DMS 273 treated with DMSO at 0.1 percent for 48 hours (cell line): ENCODE measurements at regions not wholly inside any gene's neighbourhood (a gene's known extent, or its start where the extent isn't known, plus 50 kb on each side); places are given as distances from the start of the nearest gene placed in this dataset.
"Not testable (repeated sequence)": the region's sequence is repeated elsewhere in the genome, so short reads cannot be mapped to it uniquely, and the experiment has no call there.

ENCODE experiments used
- DNase-seq: peaks from one replicate; lab custom pipeline; 2025; lab: John Stamatoyannopoulos, UW

DNA sequence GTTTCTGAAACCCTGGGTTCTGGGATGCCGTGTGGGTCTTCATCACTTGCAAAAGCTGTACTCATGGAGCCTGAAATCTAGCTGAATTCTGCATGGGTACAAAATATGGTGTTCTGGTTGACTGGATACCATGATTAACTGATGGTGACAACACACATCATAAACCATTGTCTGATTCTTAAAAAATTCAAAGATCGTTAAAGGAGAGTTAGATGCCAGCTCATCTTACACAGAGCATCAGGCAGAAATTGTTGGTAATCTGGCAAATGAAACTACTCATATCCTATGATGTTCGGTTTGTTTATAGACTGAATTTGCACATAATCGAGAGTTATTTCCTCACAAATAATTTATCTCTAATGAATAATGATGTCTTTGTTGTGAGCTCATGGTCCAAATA is 218.1 kb upstream of the PKN2 start:
- no peak for DNase-seq

DNA sequence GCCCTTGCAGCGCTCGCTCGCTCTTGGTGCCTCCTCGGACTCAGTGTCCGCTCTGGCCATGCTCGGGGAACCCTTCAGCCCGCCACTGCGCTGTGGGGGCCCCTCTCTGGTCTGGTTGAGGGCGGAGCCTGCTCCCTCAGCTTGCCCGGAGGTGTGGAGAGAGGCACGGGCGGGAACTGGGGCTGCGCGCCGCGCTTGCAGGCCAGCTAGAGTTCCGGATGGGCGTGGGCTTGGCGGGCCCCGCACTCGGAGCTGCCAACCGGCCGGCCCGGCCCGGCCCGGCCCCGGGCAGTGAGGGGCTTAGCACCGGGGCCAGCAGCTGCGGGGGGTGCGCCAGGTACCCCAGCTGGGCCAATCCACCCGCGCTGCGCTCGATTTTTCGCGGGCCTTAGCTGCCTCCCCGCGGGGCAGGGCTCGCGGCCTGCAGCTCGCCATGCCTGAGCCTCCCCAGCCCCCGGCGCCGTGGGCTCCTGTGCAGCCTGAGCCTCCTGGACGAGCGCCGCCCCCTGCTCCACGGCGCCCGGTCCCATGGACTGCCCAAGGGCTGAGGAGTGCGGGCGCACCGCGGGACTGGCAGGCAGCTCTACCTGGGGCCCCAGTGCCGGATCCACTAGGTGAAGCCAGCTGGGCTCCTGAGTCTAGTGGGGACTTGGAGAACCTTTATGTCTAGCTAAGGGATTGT is 217.0 kb upstream of the PKN2 start:
- DNase-seq: no peak

DNA sequence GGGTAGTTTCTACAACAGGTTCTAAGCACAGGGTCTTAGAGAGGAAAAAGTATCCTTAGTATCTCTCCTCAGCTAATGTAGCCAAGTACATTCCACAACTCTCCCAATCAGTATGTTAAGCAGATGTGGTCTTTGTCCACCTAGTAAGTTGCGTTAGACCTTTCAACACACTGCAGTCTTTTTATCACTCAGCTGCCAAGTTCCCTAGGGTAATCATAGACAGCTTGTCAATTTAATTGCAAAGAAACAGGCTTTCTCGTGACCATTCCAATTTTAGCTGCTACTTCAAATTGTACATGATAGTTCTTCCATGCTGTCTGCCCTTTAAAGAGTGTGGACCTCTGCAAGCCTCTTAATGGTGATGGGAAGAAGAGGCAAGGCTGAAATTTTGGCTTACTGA is 211.8 kb upstream of the PKN2 start:
- no peak for DNase-seq

DNA sequence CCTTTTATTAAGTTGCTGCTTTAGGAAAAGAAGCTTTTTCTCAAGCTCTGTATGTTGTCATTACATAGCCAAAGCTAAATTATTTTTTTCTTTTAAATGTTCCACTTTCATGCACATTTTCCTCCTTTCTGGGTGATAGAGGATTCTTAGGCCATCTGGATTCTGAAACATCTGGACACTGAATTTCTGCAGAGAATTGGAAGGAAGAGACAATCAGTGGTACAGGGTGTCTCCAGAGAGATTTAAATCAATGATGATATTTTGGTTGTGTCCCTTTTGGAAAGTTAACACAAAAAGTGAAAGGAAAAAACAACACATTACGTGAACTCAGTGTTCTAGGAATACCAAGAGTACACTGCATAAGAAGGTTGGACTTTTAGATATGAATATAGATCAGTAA is 211.4 kb upstream of the PKN2 start:
- no peak for DNase-seq

DNA sequence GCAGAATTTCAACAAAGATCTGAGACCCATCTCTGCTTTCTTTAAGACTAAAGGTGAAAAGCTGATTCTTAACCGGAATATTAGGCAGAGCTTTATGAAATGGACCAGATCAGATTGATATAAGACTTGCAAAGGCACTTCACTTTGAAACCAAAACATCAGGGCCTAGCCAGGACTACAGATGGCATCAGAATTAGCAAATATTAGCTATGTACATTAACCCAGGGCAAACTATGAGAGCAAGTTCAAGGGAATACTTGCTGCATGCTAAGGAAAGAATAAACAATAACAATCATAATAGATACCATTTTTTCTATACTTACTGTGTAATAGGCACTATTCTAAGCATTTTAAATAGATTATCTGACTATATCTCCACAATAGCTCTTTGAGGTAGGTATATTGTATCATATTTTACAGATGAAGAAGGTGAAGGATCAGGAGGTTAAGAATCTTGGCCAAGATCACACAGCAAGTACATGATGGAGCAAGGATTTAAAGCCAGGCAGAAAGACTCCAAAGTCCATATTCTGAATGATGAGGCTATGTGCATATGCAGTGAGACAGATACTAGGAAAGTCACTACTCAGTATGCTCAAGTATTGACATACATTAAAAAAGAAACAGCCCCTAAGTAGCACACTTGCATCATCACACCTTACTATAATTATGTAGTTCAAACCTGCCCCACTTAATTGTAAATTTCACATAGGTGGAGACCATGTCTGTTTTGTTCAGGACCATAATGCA is 209.3 kb upstream of the PKN2 start:
- no peak for DNase-seq

DNA sequence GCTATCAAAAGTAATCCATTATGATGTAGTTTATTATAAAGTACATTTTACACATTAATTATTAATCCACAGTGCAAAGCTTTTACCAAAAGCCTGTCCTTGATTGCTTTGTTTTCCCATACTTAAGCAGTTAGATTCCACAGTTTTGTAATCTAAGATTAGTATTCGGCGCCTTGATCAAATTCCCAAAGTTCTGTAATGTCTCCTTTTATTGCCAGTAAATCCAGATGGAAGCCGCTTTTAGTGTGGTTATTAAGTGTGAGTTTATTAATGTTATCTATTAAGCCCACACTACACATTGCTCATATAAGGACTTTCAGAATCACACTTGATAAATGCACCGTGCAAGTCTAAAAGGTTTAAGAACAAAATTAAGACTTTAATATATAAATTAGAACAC is 199.2 kb upstream of the PKN2 start:
- no peak for DNase-seq

DNA sequence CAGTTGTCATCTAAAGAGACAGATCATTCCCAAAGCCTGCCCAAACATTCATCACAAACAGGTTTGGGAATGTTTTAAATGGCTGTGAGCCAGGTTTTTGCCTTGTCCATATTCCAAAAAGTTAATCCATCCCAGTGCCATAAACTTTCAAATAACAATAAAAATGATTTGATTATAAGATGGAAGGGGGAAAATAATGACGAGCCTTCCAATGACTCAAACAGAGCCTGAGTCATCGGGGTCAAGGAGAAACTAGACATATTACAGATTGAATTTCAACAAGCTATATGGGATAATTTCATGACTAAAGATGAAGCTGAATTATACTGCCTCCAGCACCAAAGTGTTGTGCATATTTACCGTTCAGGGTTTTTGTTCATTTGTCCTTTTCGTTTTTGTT is 195.8 kb upstream of the PKN2 start:
- no peak for DNase-seq

DNA sequence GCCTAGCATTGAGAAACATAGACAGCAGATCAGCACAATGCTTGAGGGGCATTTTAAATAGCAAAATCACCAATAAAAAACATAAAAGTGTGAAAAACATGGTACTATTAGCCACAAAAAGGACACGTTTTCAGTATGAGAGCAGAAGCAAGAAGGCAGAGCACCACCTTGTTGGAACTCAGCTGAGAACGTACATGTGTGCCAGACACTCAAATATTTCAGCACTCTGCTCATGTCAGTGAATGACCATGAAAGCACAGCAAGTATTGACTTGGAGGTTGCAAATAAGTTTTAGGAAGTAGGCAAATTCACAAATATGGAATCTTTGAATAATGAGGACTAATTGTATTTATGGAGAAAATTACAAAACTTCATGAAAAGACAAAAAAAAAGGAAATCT is 193.4 kb upstream of the PKN2 start:
- no peak for DNase-seq

DNA sequence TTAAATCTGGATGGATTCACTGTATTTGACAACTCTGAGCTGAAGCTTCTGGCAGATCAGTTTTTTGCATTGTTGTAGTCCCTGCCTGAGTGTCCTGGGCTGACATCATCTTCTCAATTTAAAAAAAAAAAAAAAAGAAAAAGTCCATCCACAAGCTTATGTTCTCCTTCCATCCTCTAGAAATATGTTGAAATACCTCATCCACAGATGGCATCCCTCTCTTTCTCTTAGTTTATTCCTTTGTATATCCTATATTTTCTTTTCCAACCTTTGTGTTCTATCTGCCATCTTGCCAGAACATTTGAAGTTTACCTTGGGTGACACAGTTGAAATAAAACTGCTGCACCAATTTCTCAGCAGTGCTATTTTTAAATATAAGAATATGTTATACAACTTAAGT is 184.4 kb upstream of the PKN2 start:
- DNase-seq: no peak

DNA sequence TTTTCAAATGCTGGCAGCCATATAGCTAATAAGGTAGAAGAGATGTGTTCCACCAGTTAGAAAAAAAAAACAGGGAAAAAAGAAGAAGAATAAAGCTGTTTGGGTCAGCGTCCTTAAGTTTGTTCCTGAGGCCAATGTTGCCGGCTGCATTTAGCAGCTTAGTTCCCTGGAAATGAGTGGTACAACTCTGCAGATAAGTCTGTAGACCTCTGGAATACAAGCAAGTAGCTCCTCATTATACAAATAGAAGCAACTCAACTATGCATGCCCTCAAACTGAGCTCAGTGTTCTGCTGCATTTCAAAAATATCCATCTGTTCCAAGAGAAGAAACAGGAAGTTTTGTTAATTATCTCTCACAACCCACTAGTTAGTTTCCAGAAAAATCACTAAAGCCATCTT is 181.2 kb upstream of the PKN2 start:
- DNase-seq: no peak

DNA sequence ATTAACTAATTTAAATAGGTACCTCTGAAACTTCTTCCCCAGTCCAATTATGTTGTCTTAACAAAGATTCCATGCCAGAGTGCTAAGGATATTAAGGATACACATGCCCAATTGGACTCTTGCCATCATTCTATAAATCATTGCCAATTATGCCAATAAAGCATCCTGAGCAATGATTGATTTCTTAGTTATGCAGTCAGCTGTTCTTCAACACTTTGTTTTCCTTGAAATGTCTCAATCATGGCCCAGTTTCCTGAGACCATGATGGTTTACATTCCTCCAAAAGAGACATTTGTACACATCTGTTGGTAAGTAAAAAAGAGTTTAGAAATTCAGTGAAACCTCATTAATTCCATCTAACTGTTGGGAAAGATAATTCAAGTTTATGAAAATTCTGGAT is 180.4 kb upstream of the PKN2 start:
- no peak for DNase-seq

DNA sequence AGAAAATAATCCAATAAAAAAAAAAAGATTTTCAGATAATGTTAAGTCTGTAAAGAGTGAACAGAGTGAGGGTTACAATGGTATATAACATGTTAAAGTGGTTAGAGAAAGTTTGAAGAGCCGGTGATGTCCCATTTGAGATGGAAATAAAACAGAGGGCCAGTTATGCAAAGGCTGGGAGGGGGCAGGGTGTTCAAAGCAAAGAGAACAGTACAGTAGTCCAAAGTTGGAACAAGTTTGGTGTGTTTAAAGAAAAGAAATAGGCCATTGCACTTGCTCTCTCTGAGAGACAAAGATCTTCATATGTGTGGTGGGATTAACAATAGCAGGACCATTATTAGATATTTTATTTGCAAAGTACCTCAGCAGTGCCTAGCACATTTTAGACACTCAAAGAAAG is 179.5 kb upstream of the PKN2 start:
- DNase-seq: no peak

DNA sequence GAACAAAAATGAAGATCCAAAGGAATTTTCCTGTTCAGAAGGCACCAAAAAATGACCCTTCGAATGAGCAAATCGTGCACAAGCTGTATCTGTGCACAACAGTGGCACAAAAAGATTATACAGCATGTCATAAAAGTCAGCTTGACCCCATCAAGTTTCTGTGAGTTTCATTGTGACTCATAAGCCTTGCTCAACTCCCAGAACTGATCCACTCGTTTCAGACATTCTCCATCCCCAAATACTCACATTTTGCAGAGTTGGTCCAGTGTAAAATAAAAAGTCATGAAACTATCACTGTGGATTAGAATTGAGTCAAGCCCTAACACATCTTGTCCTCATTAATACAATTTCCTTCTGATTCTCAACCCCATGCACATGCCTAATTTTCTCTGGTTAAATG is 174.7 kb upstream of the PKN2 start:
- DNase-seq: no peak

DNA sequence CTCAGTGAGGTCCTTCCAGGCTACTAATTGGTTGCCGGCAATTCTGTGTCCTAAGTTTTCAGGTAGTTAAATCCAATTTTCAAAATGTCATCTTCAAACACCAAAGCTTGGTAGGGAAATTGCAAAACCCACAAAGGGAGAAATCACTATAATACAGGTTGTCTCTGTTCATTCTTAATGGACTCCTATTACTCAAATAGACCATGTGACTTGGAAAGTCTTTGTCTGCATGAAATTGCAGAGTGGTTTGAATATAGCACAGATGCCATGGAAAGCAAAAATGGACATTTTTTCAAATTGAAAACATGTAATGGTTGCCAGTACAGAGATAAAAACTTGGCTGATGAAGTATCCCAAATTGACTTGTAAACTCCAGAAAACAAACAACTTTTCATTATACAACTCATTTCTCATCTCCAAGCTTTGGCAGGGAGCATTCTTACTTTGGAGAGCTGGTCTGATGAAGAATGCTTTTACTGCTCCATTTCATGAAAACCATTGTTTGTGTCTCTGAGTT is 169.5 kb upstream of the PKN2 start:
- no peak for DNase-seq

DNA sequence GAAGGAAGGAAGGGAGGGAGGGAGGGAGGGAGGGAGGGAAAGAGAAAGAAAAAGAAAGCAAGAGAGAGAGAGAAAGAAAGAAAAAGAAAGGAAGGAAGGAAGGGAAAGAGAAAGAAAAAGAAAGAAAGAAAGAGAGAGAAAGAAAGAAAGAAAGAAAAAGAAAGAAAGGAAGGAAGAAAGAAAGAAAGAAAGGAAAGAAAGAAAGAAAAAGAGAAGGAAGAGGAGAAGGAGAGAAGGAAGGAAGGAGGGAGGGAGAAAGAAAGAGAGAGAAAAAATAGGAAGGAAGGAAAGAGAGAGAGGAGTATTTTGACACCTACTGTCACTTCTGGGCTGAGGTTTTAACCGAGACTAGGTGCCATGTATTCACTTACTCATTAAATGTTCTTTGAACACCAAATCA is 166.6 kb upstream of the PKN2 start:
- DNase-seq: not testable (repeated sequence)

DNA sequence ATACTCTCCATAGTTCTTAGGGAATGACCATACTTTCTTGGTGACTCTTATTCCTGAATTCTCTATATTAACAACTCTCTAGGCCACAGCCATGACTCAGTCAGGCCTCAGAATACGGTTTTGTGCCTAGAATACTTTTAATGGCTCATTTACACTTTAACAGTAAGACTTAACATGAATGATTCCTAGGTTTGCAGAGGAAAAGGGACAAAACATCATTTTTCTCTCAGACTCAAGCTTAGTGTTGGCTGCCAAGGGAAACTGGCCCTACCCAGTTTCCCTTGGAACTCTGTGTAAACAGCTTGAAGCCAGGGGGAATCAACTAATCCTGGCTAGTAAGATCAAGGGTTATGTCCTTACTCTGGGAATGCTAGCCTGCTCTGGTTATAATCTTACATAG is 164.9 kb upstream of the PKN2 start:
- DNase-seq: no peak

DNA sequence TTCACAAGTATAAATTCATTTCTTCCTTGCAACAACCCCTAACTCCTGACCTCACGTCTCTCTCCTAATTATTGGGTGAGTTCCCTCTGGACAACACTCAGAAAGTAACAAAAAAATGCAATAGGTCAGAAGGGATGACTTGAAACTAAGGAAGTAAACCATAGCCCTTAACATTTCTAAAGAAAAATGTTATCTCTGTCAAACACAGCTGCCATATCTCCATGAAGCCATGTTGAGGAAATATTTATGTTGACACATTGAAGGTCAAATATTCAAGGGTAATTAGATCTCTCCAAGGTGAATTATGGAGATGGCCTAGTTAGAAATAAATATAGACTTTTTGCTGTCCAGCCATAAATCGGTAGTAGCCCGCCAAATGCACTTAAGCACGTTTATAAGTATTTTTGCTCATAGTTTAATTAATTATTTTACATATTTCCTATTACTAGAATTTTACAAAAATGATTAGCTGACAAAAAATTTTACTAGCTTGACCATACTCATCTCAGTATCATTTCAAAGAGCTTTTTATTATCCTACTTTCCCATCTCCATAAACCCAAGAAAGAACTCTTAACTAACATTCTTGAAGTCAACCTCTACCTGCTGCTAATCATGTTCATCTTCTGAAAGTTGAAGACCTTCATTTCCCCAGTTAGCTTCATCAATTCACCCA is 160.1 kb upstream of the PKN2 start:
- DNase-seq: no peak

DNA sequence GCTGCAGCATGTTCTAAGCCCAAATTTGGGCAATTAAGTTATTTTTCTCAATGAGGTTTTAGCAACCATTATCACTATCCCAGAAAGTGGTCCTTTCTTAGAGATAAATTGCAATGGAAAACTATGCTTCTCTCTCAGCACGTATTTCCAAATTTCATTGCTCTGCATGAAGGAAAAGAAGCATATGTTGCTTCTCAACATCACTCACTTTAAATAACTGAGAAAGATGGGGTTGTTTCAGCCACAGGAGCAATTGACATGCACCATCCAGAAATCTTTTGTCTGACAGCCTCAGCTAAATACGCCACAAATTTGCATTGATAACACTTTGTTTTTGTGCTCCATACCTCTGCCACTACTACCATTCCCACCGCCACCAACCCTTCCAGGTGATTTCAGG is 157.6 kb upstream of the PKN2 start:
- no peak for DNase-seq

DNA sequence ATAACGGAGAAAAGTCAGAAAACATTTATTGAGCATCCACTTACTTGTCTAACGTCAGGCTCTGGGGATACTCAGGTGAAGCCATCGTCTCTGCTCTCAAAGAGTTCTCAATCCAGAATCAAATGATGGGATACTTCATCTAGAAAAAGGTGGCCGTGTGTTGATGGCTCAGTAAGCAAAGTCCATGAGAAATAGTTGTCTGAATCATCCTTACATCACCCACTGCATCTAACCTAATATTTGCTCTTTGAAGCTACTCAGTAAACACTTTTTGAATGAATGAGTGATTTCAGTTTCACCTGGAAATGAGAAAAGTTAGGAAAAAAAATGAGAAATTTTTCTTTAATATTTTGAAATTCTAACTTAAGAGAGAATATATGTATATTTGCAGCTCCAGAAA is 155.3 kb upstream of the PKN2 start:
- DNase-seq: no peak

DNA sequence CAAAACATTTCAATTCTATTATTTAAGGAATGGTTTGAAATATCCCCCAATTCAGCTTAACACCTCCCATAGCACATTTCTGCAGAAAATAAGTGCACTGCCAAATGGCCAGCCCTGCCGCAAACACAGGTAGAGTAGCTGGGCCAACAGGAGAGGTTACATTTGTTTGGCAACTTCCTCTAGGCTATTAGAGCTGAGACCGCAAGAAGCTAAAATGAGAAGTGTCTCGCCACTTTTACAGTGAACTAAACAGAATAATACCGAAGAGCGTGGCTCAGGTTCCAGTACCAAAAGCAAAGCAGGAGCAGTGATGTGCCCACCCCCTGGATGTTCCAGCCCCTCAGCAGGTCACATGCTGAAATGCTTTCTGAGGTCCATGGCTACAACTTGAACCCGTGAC is 154.5 kb upstream of the PKN2 start:
- DNase-seq: no peak

DNA sequence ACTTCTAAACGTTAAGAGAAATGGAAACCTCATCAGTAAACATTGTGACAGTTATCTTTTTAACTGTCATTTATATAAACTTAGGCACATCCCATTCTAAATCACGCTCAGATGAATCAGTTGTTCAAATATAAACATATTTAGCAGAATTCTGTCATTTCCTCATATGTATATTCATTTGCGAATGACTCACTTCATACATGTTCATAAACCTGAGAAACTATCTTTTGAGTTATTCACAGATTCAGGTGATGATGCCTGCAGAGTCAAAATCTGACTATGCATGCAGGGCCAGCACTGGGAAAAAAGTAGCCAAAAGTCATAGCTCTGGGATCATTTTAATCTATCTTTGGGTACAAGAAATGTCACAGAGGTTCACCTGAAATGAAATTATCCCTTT is 153.8 kb upstream of the PKN2 start:
- DNase-seq: no peak

DNA sequence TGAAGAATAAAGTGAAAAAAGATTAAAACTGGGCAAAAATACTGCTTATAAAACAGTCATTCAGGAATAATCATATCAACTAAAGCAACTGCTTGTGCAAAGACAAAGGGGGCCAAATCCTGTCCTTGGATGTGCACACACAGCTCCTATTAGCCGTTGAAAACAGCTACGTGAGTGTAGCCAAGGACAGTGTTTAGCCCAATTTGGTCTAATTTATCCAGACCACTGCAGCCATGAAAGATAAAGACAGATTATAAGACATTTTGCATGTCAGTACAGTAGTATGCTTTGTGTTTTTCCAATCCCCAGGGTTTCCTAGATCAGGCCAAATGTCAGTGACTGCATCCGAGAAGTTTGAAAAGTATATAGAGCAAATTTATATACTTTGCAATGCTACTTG is 146.3 kb upstream of the PKN2 start:
- no peak for DNase-seq

DNA sequence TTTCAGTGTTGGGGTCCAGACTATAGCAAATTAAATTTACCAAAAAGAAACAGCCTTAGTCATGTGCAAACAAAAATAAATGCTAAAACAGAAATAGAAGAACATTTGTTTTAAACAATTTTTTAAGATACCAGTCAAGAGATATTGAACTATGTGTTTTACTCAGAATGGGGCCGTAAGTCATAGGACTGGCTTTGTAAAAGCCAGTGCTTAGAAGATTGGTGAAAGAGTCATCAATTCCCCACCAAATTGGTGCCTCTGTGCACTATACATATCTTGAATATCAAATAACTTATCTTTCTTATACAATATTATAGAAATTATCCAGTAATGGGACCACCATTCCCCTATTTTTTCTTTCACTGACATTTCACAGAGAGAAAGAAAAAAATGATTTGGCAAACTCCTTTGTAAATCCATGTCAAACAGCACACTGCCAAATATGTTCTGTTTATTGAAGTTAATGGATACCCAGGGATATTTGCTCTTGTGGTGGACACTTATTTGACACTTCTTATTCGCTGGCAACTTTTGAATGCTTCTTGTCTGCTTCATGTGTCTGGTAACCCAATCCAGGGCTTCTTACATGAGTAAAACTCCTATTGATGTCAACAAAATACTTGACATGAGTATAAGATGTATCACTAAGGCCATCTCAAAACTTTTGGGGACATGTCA is 145.7 kb upstream of the PKN2 start:
- no peak for DNase-seq
